ENCODE measurements at regions not wholly inside any gene's neighbourhood (a gene's known extent, or its start where the extent isn't known, plus 50 kb on each side); places are given as distances from the start of the nearest gene placed in this dataset.

DNA sequence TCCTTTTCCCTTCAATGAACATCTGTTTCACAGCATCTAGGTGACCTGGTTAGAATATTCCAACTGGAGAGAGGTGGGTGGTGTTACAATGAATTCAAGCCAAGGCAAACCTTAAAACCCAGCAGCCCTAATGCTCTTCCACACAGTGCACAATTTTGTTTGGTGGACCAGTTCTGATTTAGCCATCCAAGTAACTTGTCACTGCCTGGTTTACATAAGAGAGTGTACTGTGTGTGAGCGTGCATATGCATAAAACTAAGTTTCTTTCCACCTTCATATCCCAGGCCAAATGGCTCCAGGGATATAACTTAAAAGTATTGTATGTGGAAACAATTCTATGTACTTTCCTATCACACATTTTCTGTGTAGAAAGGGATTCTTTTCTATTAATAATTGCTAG lies 200.4 kb upstream of the FAR2 start:
- DNase-seq, result no peak

DNA sequence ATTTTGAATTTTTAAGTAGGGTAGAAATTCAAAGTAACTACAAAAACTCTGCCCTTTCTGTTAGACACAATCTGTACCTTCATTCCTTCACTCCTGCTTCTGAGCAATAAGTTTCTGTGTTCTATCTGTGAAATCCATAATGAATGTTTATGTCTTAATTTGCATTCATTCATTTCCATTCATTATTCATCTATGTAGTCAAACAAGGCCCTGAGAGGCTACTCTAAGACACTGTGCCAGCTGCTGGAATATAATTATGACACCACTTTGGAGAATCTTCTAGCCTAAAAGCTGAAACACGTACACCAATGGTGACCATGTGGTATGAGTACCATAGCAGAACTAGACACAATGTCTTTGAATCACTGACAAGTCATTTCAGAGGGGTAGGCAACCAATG lies 199.9 kb upstream of the FAR2 start:
- no peak for DNase-seq

DNA sequence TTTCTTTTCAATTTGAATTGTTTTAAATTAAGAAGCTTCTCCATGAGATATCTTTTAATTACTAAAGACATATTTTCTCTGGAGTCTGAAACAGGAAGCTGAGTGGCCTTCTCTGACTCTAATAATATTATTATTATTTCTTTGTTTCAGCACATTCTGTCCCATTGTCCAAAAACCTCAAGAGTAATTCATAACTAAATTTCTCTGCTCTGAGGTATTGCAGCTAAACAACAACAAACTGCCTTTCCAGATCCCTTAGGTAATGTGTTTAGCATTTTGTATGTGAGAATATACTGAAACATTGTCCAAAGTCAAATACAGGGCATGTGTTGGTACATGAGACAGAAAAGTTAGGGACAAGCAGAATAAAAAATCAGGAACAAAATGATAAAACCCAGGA lies 199.0 kb upstream of the FAR2 start:
- no peak for DNase-seq

DNA sequence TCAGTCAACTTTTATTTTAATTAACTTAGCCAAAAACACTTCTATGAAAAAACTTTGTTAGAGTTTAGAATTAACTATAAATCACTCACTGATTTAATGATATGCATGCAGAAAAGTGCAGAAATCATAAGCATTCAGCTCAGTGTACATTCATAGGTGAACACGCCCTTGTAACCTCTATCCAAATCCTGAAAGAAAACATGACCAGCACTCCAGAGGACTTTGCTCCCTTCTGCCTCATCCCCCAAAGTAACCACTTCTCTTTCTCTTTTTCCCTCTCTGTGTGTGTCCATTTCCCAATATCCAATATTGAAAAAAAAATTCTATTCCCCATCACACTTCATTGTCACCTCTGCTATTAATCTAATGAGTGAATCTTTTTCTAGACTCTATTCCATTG lies 197.1 kb upstream of the FAR2 start:
- no peak for DNase-seq

DNA sequence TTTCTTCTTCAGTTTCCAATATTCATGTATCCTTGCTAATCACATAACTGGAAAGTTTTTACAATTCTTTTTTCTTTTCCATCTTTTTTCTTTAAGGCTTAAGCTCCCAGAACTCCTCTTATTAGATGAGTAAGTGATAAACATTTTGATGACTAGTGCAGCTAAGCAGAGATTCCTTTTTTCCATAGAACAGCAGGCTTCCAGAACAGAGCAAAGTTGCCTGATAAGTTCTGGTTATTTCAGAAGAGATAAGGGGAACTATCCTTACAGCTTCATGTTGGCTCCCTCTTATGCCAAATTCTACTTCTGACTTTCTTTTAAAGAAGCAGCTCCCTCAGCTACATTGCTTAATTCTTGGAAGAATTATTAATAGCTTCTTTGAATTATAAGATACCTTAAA lies 194.7 kb upstream of the FAR2 start:
- no peak for DNase-seq

DNA sequence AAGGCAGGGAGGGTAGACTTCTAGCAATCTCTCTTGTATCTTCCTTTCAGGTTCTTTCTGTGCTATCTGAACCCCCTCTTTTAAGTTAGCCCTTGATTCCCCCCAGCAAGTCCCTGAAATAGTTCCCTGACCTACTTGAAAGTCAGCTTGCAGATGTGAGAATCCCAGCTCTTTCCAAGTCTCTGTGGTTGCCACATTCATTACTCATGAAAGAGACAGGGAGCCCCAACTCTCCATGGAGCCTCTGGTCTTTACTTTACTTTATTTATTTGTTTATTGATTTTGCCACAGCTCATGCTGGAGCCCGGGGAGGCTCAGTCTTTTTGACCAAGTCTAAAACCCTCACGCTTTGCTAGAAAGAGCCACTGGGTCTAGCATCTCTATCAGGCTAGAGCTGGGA lies 193.6 kb upstream of the FAR2 start:
- DNase-seq, result no peak

DNA sequence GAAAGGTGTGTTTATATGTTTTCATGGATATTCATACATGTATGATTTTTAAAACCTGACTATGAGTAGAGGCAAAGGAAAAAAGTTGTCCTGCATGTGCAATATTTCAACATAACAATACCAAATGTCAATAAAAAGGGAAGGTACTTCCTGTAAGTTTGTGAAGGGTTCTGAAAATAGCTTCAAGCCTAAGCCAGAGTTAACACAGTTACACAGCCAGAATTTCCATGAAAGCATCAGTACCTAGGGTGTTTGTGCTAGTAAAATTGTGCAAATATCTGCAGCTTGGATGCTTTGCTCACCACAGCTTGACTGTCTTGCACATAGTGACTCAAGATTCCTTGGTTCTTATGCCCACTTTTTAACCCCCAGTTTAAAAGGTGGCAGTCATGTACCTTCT lies 193.1 kb upstream of the FAR2 start:
- DNase-seq, result no peak

DNA sequence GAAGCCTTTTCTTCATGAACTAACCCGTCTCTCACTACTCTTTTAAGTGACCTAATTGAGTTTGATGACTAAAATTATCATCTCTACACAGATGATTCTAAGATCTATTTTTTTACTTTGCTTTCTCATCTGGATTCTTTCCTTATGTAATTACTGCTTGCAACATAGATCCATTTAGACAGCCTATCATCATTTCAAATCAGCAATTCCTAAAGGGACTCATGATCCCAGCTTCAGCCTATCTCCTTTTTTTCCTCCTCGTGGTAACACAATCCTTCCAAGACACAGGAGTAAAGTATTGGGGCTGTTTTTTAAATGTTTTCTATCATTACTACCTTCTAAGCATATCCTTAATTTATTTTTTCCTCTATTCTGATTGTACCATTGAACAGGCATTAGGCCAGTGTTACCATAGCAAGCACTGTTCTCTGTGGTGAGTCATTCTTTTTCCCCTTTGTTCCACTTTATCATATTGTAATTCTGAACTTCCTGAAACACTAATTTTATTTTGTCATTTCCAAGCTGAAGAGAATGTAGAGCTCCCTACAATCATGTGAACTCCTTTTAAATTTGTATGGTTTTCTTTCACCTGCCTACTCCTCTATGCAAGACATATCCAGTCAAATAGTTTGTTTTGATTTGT lies 190.4 kb upstream of the FAR2 start:
- DNase-seq, result no peak

DNA sequence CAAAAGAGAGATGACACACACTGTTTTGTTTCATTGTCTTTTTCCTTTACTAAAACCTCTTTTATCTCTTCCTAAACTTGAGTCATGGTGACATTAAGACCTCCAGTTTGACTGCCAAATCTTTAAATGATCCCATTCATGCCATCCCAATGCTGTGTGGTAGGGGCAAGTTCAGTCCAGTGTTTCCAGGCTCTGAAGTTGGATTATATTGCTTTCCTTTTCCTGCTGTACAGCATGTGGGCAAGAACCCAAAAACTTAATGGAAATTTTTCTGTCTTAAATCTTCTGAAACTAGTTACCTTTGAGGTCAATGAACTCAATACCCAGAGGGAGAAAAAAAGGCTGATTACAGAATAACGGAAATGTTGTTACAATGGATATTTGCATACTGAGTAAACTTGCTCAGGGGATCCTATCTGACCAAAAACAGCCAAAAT lies 187.1 kb upstream of the FAR2 start:
- DNase-seq, result no peak

DNA sequence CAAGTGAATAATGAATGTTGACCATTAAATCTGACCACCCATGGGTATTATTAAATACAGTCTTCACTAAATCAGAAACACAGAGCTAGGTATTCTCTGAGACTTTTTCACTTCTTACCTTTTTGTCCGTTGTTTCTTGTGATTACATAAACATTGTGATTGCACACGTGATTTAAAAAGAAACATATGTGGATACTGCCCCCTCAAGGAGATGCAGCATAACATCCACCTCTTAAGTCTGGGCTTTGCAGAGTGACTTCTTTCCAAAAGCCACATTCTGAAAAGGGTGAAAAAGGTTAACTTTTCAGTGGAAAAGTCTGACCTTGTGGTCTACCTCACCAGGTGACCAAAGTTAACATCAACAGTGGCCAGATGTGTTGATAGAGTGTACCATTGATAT lies 185.5 kb upstream of the FAR2 start:
- DNase-seq, result no peak

DNA sequence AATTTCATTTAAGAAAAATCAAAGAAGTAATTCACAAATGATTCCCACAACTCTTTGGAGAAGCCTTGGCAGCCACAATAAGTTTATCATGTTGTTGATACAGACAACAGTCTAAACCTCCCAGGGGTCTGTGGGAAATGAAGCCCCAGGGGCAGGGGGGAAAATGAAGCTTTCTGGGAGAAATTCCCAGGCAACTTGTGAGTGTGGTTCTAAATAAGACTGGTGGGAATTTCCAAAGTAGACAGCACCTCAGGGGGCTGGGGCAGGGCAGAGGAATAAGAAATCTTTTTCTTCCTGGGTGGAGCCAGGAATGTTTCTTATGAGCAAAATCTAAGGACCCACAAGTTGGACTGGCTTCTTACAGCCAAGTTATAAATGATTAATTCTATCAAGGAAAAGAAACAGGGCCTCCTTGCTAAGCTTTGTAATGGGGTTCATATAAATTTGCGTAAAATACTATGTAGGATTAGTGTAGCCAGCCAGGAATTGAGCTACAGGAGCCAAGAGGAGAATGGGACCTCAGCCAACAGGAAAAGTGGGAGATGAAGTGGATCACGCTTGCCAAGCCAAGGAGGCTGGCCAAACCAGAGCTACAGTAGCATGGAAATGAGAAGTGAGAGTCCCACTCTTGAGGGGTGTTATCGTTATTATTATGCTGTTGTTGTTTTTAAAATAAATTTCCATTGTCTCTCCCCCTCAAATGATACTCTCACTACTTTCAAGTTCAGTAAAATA lies 182.9 kb upstream of the FAR2 start:
- DNase-seq, result no peak

DNA sequence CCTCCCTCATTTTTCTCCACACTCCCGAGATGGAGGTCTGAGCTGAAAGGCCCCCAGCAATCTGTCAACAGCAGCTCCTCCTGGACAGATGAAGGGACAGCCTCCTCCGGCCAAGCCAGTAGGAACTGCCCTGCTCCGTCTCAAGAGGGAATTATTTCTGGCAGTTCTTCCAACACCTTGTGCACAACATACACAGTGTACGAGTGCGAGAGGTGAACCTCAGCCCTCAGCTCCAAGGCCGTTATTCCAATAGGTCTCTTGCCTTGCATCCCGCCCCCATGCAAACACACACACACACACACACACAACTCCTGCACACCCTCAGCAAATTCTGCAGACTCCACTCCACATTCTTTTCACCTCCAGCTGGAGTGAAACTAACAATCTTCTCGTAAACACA lies 181.7 kb upstream of the FAR2 start:
- DNase-seq, result no peak

DNA sequence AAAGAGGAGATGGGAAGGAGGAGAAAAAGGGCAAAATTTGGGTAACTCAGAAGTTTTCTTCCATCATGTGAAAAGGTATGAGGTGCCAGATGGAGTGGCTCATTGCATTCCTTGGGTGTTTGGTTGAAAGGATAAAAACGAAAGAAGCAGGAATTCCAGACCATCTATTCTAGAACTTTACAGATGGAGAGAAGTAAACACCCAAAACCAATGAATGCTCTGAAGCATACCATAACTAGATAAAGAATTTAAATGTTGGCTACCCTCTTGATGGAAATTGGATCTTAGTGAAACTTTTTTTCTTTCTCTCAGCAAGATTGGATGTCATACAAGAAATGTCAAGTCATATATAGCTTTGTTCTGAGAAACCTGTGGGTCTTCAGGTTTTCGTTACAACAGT lies 175.6 kb upstream of the FAR2 start:
- no peak for DNase-seq

DNA sequence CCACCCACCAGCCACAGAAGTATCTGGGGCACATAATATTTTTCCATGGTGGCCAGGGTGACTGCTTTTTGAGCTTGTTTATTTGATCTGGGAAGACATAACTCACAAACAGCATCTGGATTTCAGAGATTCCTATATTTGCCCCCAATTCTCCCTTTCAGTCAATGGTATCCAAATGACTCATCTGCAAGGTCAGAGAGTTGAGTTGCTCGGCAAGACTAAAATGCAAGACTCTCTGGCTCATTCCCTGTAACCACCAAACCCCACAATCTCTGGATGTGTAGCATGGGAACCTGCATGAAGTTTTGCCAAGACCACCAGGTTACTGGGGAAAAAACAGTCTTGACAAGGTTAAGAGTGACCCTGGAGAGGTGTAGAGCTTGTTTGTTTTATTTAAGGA lies 174.9 kb upstream of the FAR2 start:
- DNase-seq, result no peak

DNA sequence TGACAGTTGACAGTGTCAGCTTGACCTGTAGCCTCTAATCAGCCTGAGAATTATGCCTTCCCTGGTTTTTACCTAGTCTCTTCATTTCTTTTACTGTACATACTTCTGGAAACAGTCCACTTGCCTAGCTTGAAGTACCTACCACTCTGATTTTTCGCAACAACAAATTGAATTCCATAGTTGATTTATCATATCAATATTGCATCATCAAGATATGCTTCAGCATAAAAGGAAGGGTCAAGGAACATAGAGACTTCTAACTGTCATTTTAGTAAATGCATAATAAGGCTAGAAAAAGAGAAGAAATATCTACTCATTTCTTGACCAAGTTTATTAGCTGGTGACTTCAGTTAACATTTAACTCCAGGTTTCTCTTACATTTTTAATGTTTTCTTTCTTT lies 174.2 kb upstream of the FAR2 start:
- DNase-seq, result no peak

DNA sequence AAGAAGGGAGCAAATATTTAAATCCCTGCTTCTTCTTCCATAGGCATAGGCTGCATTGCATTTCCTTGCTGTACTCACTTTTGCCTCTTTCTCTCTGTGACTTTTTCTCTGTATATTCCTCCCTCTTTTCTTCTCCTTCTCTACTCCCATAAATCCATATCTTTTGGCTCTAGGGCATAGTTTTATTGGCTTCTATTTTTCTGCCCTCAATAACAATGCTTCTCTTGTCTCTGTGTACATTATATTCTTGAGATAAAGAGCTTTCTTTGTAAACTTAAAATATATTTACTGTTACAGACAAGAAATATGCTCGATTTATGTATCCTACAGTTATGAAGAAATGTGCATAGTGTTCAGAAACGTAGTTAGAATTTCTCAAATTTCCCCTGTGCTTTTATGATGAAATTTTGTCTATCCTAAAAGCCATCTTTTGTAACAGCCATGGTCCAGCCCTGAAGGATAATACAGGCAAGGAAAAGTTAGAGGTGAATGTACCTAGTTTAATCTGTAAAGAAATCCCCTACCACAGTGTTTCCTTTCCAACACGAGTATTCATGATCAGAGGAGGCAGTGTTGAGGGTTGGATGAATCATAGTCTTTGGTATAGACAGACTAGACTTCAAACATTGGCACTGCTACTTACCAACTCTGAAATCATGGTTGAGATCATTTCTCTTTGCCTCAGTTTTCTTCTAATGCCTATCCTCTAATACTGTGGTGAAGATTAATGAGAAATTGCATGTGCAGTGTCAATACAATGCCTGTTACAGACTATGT lies 173.3 kb upstream of the FAR2 start:
- no peak for DNase-seq

DNA sequence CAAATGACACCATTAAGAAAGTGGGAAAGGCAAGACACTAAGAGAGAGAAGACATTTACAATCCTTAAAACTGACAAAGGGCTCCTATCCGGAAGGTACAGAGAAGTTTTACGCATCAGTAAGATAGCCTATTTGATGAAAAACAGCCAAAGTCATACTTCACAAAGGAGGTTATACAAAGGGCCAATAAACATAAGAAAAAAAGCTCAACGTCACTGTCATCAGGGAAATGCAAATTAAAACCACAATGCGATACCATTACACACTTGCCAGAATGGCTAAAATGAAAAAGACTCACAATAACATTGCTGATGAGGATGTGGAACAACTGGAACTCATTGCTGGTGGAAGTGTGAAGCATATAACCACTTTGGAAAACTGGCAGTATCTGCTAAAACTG lies 168.6 kb upstream of the FAR2 start:
- DNase-seq, result no peak

DNA sequence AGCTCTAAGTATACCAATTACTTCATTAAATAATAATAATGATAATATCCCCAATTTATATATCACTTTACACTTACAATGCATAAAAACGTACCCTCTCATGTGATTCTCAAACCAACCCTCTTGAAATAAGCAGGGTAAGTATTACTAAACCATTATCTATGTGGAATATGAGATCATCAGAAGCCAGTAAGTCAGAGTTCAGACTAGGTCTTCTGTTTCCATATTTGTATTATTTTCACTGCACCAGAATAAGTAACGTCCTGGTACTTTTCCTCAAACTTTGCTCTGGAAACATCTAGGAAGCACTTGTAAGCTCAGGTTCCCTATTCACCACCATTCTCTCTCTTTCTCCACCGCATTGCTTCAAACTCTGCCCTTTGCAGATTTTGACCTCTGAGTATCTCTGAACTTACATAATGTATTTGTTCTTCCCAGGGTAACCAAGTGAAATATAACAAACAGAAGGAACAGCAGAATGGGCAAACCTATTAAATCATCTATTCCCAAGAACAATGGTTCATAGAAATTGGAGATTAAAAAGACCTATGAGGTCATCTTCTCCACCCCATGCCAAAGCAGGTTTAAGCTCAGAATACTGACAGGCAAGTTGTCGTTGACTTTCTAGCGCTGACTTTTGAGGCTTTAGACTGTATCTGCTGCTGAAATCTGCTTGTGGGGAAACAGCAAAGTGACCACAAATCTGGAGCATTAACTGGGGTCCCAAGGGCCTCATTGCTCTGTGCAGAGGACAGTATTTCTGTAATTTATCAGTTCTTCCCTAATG lies 161.3 kb upstream of the FAR2 start:
- DNase-seq, result no peak

DNA sequence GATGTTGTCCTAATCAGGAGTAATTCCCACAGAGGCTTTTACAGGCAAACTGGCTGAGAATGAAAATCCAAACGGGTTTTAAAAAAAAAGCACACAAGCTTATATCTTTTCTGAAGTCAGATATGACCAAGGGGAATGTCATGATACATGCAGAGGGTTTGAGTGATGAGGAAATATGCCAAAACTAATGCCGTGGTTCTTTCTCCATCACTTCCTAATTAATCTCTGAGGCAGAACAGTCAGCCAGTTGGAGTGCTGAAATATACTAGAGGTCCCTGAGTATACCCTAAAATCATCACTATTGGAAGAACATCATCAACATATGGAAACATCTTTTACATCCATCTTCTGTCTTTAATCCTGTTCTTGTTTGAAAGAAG lies 160.8 kb upstream of the FAR2 start:
- DNase-seq, result no peak

DNA sequence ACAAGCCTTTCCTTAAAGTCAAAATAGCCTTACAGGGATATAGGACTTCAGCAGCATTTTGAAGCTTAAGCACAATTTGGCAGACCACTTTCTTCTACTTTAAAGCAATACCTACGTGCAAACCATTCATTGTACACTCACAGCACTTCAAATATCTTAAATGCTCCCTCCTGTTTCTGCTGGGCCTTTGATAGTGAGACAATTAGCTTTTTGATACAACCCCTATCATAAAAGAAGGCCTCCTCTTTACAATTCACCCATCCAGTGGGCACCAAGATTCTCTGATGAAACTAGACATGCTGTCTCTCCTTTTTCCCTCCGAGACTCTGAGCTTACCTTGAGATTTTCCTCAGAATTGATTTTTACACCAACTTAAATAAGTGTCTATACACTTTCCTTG lies 157.5 kb upstream of the FAR2 start:
- no peak for DNase-seq

DNA sequence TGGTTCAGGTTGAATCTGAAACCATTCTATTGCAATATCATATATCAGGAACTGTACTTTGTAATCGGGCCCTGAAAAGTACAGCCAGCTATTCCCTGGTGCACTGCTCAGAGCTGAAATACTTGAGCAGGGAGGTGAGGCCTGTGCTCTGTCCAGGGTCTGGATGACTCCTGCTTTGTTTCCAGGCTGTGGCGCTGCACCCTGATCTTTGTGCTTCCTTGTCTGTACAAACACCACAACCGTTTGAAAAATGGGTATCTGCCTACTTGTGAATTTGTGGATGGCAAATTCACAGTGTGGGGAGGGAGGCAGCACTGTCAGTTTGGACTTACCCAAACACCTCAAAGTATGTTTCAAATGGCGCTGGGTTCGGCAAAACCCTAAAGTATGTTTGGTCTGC lies 155.4 kb upstream of the FAR2 start:
- no peak for DNase-seq

DNA sequence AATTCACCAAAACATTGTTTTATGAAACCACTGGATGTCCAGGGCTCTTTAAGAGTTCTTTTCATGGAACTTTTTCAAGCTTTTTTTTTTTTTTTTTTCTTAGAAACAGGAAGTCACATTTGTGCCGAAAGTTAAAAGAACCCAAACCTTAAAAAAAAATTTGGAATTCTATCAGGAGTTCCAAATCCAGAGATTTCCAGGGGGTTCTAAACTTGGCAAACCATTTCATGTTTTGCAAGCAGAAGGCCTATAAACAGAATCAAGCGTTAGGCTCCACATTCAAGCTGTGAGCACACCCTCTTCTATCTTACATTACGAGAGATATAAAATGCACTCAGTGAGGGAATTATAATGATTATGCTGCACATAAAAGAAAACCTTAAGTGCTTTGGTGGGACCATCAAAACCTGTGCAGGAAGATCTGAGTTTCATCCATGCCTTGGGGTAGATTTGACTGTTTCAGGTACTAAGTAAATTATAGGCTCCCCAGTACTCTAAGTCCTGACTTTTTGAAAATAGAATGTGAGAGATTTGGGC lies 154.8 kb upstream of the FAR2 start:
- DNase-seq, result no peak

DNA sequence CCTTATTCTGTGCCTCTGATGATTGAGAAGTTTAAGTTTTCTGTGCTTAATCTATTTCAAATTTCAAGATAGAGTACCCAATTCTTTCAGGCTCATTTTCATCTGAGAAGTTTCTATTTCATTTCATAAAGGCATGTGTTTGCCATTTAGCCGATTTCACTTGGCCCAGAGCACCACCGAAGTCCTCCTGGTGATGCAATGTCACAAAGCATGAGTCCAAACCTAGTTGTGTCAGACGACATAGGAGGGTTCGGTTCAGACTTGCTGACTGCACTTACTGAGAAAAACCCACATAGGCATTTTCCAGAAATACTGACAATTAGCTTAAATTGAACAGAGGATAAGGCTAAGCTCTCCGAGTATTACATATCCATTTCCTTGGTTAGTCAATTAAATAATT lies 152.4 kb upstream of the FAR2 start:
- DNase-seq, result no peak

All from NCI-H187 (cell line).